ENCODE measurements at regions not wholly inside any gene's neighbourhood (a gene's known extent, or its start where the extent isn't known, plus 50 kb on each side); places are given as distances from the start of the nearest gene placed in this dataset.

GRCh38 chr5:67644221-67644920, 447.8 kb upstream of the CD180 start:
- no peak for TF ChIP-seq RARB (CRISPR knock-in tag; IDR thresholded peaks at IDR 0.05)
- TF ChIP-seq SNAI2 (CRISPR knock-in tag; IDR thresholded peaks at IDR 0.05): no peak
- TF ChIP-seq PATZ1 (CRISPR knock-in tag; IDR thresholded peaks at IDR 0.05; ENCODE audit: borderline replicate concordance): no peak
- TF ChIP-seq ISL1 (CRISPR knock-in tag; IDR thresholded peaks at IDR 0.05): no peak
- TF ChIP-seq PPARA (CRISPR knock-in tag; IDR thresholded peaks at IDR 0.05; ENCODE audit: borderline replicate concordance): no peak
- no peak for TF ChIP-seq ARNTL (CRISPR knock-in tag; IDR thresholded peaks at IDR 0.05; ENCODE audit: borderline replicate concordance, low read depth)
- TF ChIP-seq CSDC2 (CRISPR knock-in tag; IDR thresholded peaks at IDR 0.05): no peak
- TF ChIP-seq ZFP3 (CRISPR knock-in tag; IDR thresholded peaks at IDR 0.05): no peak
- TF ChIP-seq ZNF70 (CRISPR knock-in tag; IDR thresholded peaks at IDR 0.05): no peak
- TF ChIP-seq GLIS3 (CRISPR knock-in tag; IDR thresholded peaks at IDR 0.05): no peak
- no peak for TF ChIP-seq ZC3H10 (CRISPR knock-in tag; IDR thresholded peaks at IDR 0.05)
- TF ChIP-seq CSRNP3 (CRISPR knock-in tag; IDR thresholded peaks at IDR 0.05): no peak
- TF ChIP-seq ESRRG (CRISPR knock-in tag; IDR thresholded peaks at IDR 0.05): no peak
- no peak for TF ChIP-seq ZNF8 (CRISPR knock-in tag; IDR thresholded peaks at IDR 0.05)
- TF ChIP-seq ZFP30 (CRISPR knock-in tag; IDR thresholded peaks at IDR 0.05): no peak
- no peak for ATAC-seq

GRCh38 chr5:67643536-67643935, 446.9 kb upstream of the CD180 start:
- TF ChIP-seq PATZ1 (CRISPR knock-in tag; IDR thresholded peaks at IDR 0.05; ENCODE audit: borderline replicate concordance): no peak
- TF ChIP-seq GLIS3 (CRISPR knock-in tag; IDR thresholded peaks at IDR 0.05): no peak
- no peak for TF ChIP-seq PPARA (CRISPR knock-in tag; IDR thresholded peaks at IDR 0.05; ENCODE audit: borderline replicate concordance)
- no peak for TF ChIP-seq ESRRG (CRISPR knock-in tag; IDR thresholded peaks at IDR 0.05)
- TF ChIP-seq ZNF8 (CRISPR knock-in tag; IDR thresholded peaks at IDR 0.05): no peak
- no peak for TF ChIP-seq ARNTL (CRISPR knock-in tag; IDR thresholded peaks at IDR 0.05; ENCODE audit: borderline replicate concordance, low read depth)
- TF ChIP-seq POU6F1 (CRISPR knock-in tag; IDR thresholded peaks at IDR 0.05; ENCODE audit: borderline replicate concordance, low read depth): no peak
- no peak for TF ChIP-seq TSHZ2 (CRISPR knock-in tag; IDR thresholded peaks at IDR 0.05)
- TF ChIP-seq ZFP3 (CRISPR knock-in tag; IDR thresholded peaks at IDR 0.05): no peak
- no peak for TF ChIP-seq CREB5 (CRISPR knock-in tag; IDR thresholded peaks at IDR 0.05; ENCODE audit: low read depth)
- no peak for ATAC-seq

Data from SK-N-SH treated with all-trans-retinoic acid at 6 μM for 48 hours (cell line).